ENCODE measurements at regions not wholly inside any gene's neighbourhood (a gene's known extent, or its start where the extent isn't known, plus 50 kb on each side); places are given as distances from the start of the nearest gene placed in this dataset.

- TF ChIP-seq CTCF (IDR thresholded peaks at IDR 0.05; ENCODE audit: low read depth, low read length): no peak
- DNase-seq (ENCODE audit: extremely low read depth, low read depth): no peak
Observed at GRCh38 chr2:59084326-59084725, 843.2 kb upstream of the FANCL start.

DNA sequence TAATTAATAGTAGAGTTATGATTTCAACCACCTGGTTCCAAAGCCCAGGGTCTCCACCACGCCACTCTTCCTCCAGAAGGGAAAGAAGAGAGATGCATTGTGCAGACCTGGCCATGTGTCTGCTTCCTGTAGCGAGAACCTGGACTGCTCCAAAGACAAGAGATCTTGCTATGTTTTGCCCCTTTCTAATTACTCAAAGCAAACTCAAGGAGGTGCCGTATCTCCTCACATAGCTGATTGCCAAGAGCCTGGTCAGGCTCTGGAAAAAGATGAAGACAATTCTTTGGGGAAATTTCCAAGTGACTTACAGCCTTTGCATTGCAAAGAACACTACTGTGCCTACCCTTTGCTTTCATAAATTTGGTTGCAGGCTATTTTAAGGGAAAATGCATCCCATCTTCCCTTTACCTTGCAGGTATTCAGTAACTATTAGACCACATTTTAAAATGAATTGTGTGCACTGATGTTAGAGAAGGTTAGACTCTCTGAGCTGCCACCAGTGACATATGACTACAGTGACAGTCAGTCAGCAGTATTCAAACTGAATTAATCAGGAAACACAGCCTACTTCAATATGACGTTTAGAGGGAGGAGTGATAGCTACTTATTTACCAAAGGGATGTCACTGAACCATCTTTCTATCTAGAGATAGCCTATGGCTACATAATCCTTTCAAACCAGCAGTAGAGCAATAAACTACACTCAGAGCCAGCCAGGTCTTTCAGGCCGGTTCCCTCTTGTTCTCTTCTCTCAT lies 842.1 kb upstream of the FANCL start:
- no peak for DNase-seq (ENCODE audit: extremely low read depth, low read depth)
- TF ChIP-seq CTCF (IDR thresholded peaks at IDR 0.05; ENCODE audit: low read depth, low read length): no peak

DNA sequence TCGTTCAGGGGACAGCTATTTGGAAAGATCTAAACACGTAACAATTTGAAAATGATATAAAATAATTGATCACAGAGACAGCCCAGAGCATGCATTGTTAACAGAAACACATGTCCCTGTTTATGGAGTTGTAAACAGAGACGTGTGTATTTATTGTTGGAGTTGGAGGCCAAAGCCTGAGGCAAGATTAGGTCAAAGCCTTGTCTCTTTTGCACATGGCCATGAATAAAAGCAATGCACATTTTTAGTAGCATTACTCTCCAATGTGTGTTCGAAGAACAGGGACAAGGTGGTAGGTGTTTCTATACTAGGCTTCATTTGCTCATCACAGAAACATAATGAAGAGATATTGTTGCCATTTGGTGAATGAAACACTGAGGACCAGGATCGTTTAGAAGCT lies 841.5 kb upstream of the FANCL start:
- TF ChIP-seq CTCF (IDR thresholded peaks at IDR 0.05; ENCODE audit: low read depth, low read length): no peak
- no peak for DNase-seq (ENCODE audit: extremely low read depth, low read depth)

DNA sequence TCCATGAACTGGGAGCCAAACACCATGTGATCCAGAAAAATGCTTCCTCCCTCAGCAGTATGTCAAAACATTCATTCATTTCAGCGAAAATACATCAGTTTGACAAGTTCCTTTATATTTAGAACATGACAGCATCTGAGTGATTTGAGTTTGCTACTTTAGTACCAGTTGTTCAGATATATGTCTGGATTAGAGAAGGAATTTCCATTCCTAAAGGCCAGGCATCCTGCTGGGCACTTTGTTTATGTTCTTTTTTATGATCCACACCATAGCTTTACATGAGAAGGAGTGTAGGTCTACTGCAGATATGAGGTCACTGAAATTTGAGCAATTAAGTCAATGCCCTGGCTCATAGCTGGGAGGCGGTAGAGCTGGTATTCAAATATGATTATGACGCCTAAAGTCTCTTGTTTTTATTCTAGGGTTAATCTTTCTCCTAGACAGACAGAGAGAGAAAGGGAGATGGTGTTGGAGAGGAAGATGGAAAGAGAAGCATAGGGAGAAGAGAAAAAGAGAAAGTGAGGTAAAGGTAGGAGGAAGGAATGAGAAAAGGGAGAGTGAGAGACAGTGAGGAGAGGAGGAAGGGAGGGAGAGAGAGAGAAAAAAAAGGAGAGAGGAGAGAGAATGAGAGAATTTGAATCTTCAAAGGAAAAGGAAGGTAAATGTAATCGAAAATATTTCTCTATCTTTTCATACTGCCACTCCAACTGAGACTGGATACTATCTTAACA lies 839.5 kb upstream of the FANCL start:
- no peak for DNase-seq (ENCODE audit: extremely low read depth, low read depth)
- TF ChIP-seq CTCF (IDR thresholded peaks at IDR 0.05; ENCODE audit: low read depth, low read length): no peak

- TF ChIP-seq CTCF (IDR thresholded peaks at IDR 0.05; ENCODE audit: low read depth, low read length): no peak
- no peak for DNase-seq (ENCODE audit: extremely low read depth, low read depth)
Observed at GRCh38 chr2:59077981-59078531, 836.9 kb upstream of the FANCL start.

GRCh38 chr2:59077026-59077725 lies 836.1 kb upstream of the FANCL start:
- no peak for DNase-seq (ENCODE audit: extremely low read depth, low read depth)
- TF ChIP-seq CTCF (IDR thresholded peaks at IDR 0.05; ENCODE audit: low read depth, low read length): no peak
